Astrocyte (in vitro differentiated cells and primary cell): ENCODE measurements at regions not wholly inside any gene's neighbourhood (a gene's known extent, or its start where the extent isn't known, plus 50 kb on each side); places are given as distances from the start of the nearest gene placed in this dataset.

ENCODE experiments used
- CTCF ChIP-seq: IDR thresholded peaks from 2 replicates; pipeline ENCODE4 v1.5.1; 2011; ENCODE audit warnings: low read depth, mild to moderate bottlenecking, inconsistent platforms, low read length, moderate library complexity; ENCODE audit not compliant: insufficient read depth
- EZH2 ChIP-seq: IDR thresholded peaks from 2 replicates; pipeline ENCODE4 v1.6.1; 2012; ENCODE audit warnings: mild to moderate bottlenecking, low read length, inconsistent platforms; ENCODE audit not compliant: insufficient read depth

GRCh38 chr10:63866075-63866746 is 345.0 kb downstream of the REEP3 start:
- TF ChIP-seq EZH2 (no peak), CTCF (peak; percentile 91)
